ENCODE measurements at regions not wholly inside any gene's neighbourhood (a gene's known extent, or its start where the extent isn't known, plus 50 kb on each side); places are given as distances from the start of the nearest gene placed in this dataset.

DNA sequence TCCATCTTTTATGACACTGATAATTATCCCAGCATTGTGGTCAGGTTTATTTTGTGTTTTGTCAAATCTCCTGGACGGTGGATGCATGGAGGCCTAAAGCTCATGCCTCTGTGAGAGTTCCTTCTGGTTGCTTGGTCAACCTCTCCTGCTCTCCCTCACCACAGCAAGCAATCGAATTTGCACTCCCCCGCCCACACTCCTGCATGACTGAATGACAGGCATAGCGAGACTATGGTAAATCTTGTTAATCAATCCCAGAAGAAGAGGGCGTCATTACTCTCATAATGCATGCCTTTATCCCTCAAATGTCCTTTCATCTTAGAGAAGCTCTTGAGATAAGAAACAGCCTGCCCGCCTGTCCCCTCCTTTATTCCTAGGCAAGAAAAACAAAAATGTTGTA lies 1215.0 kb upstream of the CDH9 start:
- Mint-ChIP-seq H3K27ac (ENCODE audit: unreplicated experiment) (no peak overlapping the region), H3K9me3 (ENCODE audit: low read depth) (peaks cover 9% of the 10 kb centered on the region), H3K4me3 (ENCODE audit: unreplicated experiment) (no peak overlapping the region), H3K36me3 (ENCODE audit: low read depth) (no peaks in the 10 kb centered on the region), H3K4me1 (ENCODE audit: low read depth) (peaks cover 2% of the 10 kb centered on the region), H3K27me3 (ENCODE audit: low read depth) (no peaks in the 10 kb centered on the region)
- TF ChIP-seq, protein P1, sequence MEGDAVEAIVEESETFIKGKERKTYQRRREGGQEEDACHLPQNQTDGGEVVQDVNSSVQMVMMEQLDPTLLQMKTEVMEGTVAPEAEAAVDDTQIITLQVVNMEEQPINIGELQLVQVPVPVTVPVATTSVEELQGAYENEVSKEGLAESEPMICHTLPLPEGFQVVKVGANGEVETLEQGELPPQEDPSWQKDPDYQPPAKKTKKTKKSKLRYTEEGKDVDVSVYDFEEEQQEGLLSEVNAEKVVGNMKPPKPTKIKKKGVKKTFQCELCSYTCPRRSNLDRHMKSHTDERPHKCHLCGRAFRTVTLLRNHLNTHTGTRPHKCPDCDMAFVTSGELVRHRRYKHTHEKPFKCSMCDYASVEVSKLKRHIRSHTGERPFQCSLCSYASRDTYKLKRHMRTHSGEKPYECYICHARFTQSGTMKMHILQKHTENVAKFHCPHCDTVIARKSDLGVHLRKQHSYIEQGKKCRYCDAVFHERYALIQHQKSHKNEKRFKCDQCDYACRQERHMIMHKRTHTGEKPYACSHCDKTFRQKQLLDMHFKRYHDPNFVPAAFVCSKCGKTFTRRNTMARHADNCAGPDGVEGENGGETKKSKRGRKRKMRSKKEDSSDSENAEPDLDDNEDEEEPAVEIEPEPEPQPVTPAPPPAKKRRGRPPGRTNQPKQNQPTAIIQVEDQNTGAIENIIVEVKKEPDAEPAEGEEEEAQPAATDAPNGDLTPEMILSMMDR (IDR thresholded peaks at IDR 0.05): no peak
- no peak for DNase-seq (ENCODE audit: low spot score)

DNA sequence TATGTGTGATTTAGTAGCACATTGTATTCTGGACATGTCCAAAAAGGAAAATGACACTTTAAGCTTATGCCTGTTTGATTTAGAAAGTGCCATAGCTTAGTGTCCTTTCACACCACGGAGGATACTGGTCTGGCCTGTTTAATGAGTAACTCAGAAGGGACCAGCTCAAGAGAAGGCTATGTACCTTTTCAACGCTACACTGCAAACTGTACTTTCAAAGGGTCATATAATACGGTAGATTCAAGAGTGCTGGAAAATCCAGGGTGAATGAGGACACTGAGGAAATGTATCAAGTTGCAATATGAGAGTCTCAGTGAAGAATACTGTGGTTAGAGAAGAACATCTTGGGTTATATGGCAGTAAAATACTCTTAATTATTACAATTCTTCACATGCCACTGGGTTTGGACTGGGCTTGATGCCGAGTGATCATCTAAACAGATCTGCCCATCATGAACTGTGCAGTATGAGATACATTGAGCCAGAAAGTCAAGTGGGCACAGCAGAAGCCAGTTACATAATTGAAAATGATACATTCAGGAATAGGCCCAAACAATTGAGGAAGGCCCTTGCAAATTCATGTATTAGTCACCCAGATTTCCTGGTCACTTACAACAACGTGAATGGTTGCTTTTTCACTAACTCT lies 1211.5 kb upstream of the CDH9 start:
- Mint-ChIP-seq H3K36me3 (ENCODE audit: low read depth) (no peaks in the 10 kb centered on the region), H3K27ac (ENCODE audit: unreplicated experiment) (no peak overlapping the region), H3K4me1 (ENCODE audit: low read depth) (peaks cover 2% of the 10 kb centered on the region), H3K27me3 (ENCODE audit: low read depth) (no peaks in the 10 kb centered on the region), H3K4me3 (ENCODE audit: unreplicated experiment) (no peak overlapping the region), H3K9me3 (ENCODE audit: low read depth) (peaks cover 11% of the 10 kb centered on the region)
- no peak for DNase-seq (ENCODE audit: low spot score)
- TF ChIP-seq, protein P1 (IDR thresholded peaks at IDR 0.05): no peak

DNA sequence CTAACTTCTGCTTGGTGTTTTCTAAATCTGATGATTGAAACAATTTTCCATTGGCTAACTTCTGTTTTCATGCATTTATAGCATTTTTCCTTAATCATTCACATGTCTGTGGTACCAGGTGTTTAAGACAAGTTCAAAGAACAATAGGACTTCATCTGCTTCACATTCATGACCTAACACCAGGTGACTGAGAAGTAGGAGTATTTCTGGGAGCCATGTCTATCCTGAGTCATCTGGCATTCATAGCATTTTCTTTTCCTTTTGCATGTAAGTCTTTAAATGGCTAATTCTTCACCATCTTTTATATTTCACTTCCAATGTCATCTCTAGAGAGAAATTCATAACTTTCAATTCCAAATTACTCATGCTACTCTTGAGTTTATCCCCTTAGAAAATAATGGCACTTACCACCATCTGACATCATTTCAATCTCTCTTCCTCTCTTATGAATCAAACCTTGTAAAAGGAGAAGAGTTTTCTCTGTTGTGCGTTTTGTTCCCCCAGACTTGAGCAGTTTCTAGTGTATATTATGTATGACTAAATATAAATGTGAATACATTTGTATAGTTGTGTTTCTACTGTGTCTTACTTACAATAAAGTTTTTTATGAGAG lies 1196.1 kb upstream of the CDH9 start:
- no peak for DNase-seq (ENCODE audit: low spot score)
- H3K27me3 Mint-ChIP-seq (ENCODE audit: low read depth): peaks cover 5% of the 10 kb centered on the region
- H3K27ac Mint-ChIP-seq (ENCODE audit: unreplicated experiment): no peak overlapping the region
- TF ChIP-seq, protein P1 (IDR thresholded peaks at IDR 0.05): no peak
- H3K4me1 Mint-ChIP-seq (ENCODE audit: low read depth): no peaks in the 10 kb centered on the region
- H3K9me3 Mint-ChIP-seq (ENCODE audit: low read depth): no peaks in the 10 kb centered on the region
- no peak overlapping the region for H3K4me3 Mint-ChIP-seq (ENCODE audit: unreplicated experiment)
- H3K36me3 Mint-ChIP-seq (ENCODE audit: low read depth): no peaks in the 10 kb centered on the region

DNA sequence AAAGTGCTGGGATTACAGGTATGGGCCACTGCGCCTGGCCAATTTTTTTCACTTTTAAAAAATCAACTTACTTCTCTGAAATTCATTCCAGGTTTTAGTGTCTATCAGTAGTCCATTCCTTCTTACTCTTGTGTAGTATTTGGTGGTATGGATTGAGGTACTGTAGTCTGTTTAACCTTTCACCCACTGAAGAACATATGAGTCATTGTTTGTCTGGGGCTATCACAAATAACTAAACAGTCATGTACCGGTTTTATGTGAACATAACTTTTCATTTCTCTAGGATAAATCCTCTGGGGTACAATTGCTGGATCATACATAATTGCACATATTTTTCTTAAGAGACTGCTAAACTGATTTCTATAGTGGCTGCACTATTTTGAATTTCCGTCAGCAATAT lies 1188.0 kb upstream of the CDH9 start:
- Mint-ChIP-seq H3K27me3 (ENCODE audit: low read depth) (peaks cover 3% of the 10 kb centered on the region), H3K4me3 (ENCODE audit: unreplicated experiment) (no peak overlapping the region), H3K36me3 (ENCODE audit: low read depth) (no peaks in the 10 kb centered on the region), H3K4me1 (ENCODE audit: low read depth) (no peaks in the 10 kb centered on the region), H3K27ac (ENCODE audit: unreplicated experiment) (no peak overlapping the region), H3K9me3 (ENCODE audit: low read depth) (no peaks in the 10 kb centered on the region)
- DNase-seq (ENCODE audit: low spot score): no peak
- TF ChIP-seq, protein P1 (IDR thresholded peaks at IDR 0.05): no peak

DNA sequence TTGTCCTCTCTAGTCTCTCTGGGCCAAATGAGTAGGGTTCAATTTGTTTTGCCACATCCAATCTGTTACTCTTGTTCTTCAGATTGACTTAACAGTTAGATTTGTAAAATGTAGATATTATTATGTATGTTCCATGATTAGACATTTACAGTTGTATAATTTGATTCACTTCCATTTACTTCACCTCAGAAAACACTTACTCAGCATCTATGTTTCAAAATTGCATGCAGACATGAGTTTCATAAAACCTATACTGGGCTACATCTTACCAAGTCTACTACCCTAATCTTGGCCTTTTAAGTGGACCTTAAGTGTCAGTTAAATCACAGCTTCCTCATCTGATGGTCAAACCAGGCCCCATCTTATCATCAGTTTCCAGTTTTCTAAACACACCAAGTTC lies 1181.2 kb upstream of the CDH9 start:
- DNase-seq (ENCODE audit: low spot score): no peak
- Mint-ChIP-seq H3K27ac (ENCODE audit: unreplicated experiment) (no peak overlapping the region), H3K4me3 (ENCODE audit: unreplicated experiment) (no peak overlapping the region), H3K4me1 (ENCODE audit: low read depth) (no peaks in the 10 kb centered on the region), H3K27me3 (ENCODE audit: low read depth) (no peaks in the 10 kb centered on the region), H3K9me3 (ENCODE audit: low read depth) (peaks cover 3% of the 10 kb centered on the region), H3K36me3 (ENCODE audit: low read depth) (no peaks in the 10 kb centered on the region)
- TF ChIP-seq, protein P1 (IDR thresholded peaks at IDR 0.05): no peak
